ENCODE measurements at regions not wholly inside any gene's neighbourhood (a gene's known extent, or its start where the extent isn't known, plus 50 kb on each side); places are given as distances from the start of the nearest gene placed in this dataset.

GRCh38 chr4:183391204-183391603 is 53.2 kb upstream of the CDKN2AIP start (continued):
- TF ChIP-seq ZNF407 (CRISPR knock-in tag; IDR thresholded peaks at IDR 0.05; ENCODE audit: not compliant biosample characterization): no peak
- TF ChIP-seq, protein P1, sequence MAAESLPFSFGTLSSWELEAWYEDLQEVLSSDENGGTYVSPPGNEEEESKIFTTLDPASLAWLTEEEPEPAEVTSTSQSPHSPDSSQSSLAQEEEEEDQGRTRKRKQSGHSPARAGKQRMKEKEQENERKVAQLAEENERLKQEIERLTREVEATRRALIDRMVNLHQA (CRISPR knock-in tag; IDR thresholded peaks at IDR 0.05): no peak
- TF ChIP-seq, protein P2, sequence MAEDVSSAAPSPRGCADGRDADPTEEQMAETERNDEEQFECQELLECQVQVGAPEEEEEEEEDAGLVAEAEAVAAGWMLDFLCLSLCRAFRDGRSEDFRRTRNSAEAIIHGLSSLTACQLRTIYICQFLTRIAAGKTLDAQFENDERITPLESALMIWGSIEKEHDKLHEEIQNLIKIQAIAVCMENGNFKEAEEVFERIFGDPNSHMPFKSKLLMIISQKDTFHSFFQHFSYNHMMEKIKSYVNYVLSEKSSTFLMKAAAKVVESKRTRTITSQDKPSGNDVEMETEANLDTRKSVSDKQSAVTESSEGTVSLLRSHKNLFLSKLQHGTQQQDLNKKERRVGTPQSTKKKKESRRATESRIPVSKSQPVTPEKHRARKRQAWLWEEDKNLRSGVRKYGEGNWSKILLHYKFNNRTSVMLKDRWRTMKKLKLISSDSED (CRISPR knock-in tag; IDR thresholded peaks at IDR 0.05): no peak
- no peak for TF ChIP-seq ZNF781 (CRISPR knock-in tag; IDR thresholded peaks at IDR 0.05; ENCODE audit: borderline replicate concordance, not compliant biosample characterization)
- TF ChIP-seq ZBTB7B (CRISPR knock-in tag; IDR thresholded peaks at IDR 0.05): 0 out of 2 replicates have a peak, but pooled peaks have one; percentile 55
- TF ChIP-seq ZNF17 (CRISPR knock-in tag; IDR thresholded peaks at IDR 0.05): no peak

Data from HepG2 (cell line).